Stimulated activated naive CD8-positive, alpha-beta T cell treated with anti-CD3 and anti-CD28 coated beads, Interleukin-15, Interleukin-2, amounts not matched to agents 100 ng/mL and 50 ng/mL, for 24 hours (primary cell): ENCODE measurements at regions not wholly inside any gene's neighbourhood (a gene's known extent, or its start where the extent isn't known, plus 50 kb on each side); places are given as distances from the start of the nearest gene placed in this dataset.

Source experiments
- H3K27ac Mint-ChIP-seq: one replicate; pipeline ENCODE4 v1.8.0; 2021; ENCODE audit warnings: mild to moderate bottlenecking, mixed read lengths
- H3K27me3 Mint-ChIP-seq: one replicate; pipeline ENCODE4 v1.8.0; 2021; ENCODE audit warnings: mixed read lengths
- H3K36me3 Mint-ChIP-seq: one replicate; pipeline ENCODE4 v1.8.0; 2021; ENCODE audit warnings: low read depth, mixed read lengths
- H3K4me1 Mint-ChIP-seq: one replicate; pipeline ENCODE4 v1.8.0; 2021; ENCODE audit warnings: low read depth, mixed read lengths
- H3K4me3 Mint-ChIP-seq: one replicate; pipeline ENCODE4 v1.8.0; 2021; ENCODE audit warnings: mild to moderate bottlenecking, mixed read lengths
- H3K9me3 Mint-ChIP-seq: one replicate; pipeline ENCODE4 v1.8.0; 2021; ENCODE audit warnings: mixed read lengths

- H3K27me3 Mint-ChIP-seq: no peaks in the 10 kb centered on the region
- H3K36me3 Mint-ChIP-seq: no peaks in the 10 kb centered on the region
- no peak overlapping the region for H3K4me3 Mint-ChIP-seq
- no peak overlapping the region for H3K27ac Mint-ChIP-seq
- no peaks in the 10 kb centered on the region for H3K4me1 Mint-ChIP-seq
- no peaks in the 10 kb centered on the region for H3K9me3 Mint-ChIP-seq
Observed at GRCh38 chr12:88805692-88806091, 225.4 kb upstream of the KITLG start.

GRCh38 chr12:88805286-88805685, 225.0 kb upstream of the KITLG start:
- no peak overlapping the region for H3K4me3 Mint-ChIP-seq
- H3K9me3 Mint-ChIP-seq: no peaks in the 10 kb centered on the region
- H3K27ac Mint-ChIP-seq: no peak overlapping the region
- H3K36me3 Mint-ChIP-seq: no peaks in the 10 kb centered on the region
- H3K4me1 Mint-ChIP-seq: no peaks in the 10 kb centered on the region
- no peaks in the 10 kb centered on the region for H3K27me3 Mint-ChIP-seq

- H3K4me3 Mint-ChIP-seq: no peak overlapping the region
- H3K27ac Mint-ChIP-seq: no peak overlapping the region
- no peaks in the 10 kb centered on the region for H3K36me3 Mint-ChIP-seq
- H3K9me3 Mint-ChIP-seq: no peaks in the 10 kb centered on the region
- no peaks in the 10 kb centered on the region for H3K27me3 Mint-ChIP-seq
- H3K4me1 Mint-ChIP-seq: no peaks in the 10 kb centered on the region
Observed at GRCh38 chr12:88802096-88802706, 221.9 kb upstream of the KITLG start.

GRCh38 chr12:88801227-88802095, 221.2 kb upstream of the KITLG start:
- no peaks in the 10 kb centered on the region for H3K9me3 Mint-ChIP-seq
- H3K4me3 Mint-ChIP-seq: no peak overlapping the region
- H3K27me3 Mint-ChIP-seq: no peaks in the 10 kb centered on the region
- no peaks in the 10 kb centered on the region for H3K4me1 Mint-ChIP-seq
- H3K27ac Mint-ChIP-seq: no peak overlapping the region
- H3K36me3 Mint-ChIP-seq: no peaks in the 10 kb centered on the region

GRCh38 chr12:88793096-88793495, 212.8 kb upstream of the KITLG start:
- Mint-ChIP-seq H3K27ac (no peak overlapping the region), H3K4me1 (no peaks in the 10 kb centered on the region), H3K36me3 (no peaks in the 10 kb centered on the region), H3K9me3 (peaks cover 20% of the 10 kb centered on the region), H3K27me3 (no peaks in the 10 kb centered on the region), H3K4me3 (no peak overlapping the region)

- Mint-ChIP-seq H3K36me3 (no peaks in the 10 kb centered on the region), H3K27ac (no peak overlapping the region), H3K4me3 (no peak overlapping the region)
Observed at GRCh38 chr12:88790231-88790630, 210.0 kb upstream of the KITLG start.

GRCh38 chr12:88784166-88784565, 203.9 kb upstream of the KITLG start:
- no peak overlapping the region for H3K27ac Mint-ChIP-seq
- H3K36me3 Mint-ChIP-seq: no peaks in the 10 kb centered on the region
- H3K4me3 Mint-ChIP-seq: no peak overlapping the region
- H3K9me3 Mint-ChIP-seq: peaks cover 3% of the 10 kb centered on the region
- no peaks in the 10 kb centered on the region for H3K4me1 Mint-ChIP-seq
- H3K27me3 Mint-ChIP-seq: no peaks in the 10 kb centered on the region

More at GRCh38 chr12:88790231-88790630, 210.0 kb upstream of the KITLG start:
- no peaks in the 10 kb centered on the region for H3K4me1 Mint-ChIP-seq
- H3K9me3 Mint-ChIP-seq: peaks cover 20% of the 10 kb centered on the region
- no peaks in the 10 kb centered on the region for H3K27me3 Mint-ChIP-seq

GRCh38 chr12:88782351-88782750, 202.1 kb upstream of the KITLG start:
- no peaks in the 10 kb centered on the region for H3K27me3 Mint-ChIP-seq
- no peaks in the 10 kb centered on the region for H3K4me1 Mint-ChIP-seq
- H3K27ac Mint-ChIP-seq: no peak overlapping the region
- no peaks in the 10 kb centered on the region for H3K9me3 Mint-ChIP-seq
- no peak overlapping the region for H3K4me3 Mint-ChIP-seq
- no peaks in the 10 kb centered on the region for H3K36me3 Mint-ChIP-seq

- Mint-ChIP-seq H3K27ac (no peak overlapping the region), H3K27me3 (no peaks in the 10 kb centered on the region), H3K9me3 (no peaks in the 10 kb centered on the region), H3K36me3 (no peaks in the 10 kb centered on the region), H3K4me3 (no peak overlapping the region), H3K4me1 (no peaks in the 10 kb centered on the region)
Observed at GRCh38 chr12:88781909-88782308, 201.6 kb upstream of the KITLG start.

- Mint-ChIP-seq H3K4me3 (no peak overlapping the region), H3K27me3 (no peaks in the 10 kb centered on the region), H3K36me3 (no peaks in the 10 kb centered on the region), H3K27ac (no peak overlapping the region), H3K4me1 (no peaks in the 10 kb centered on the region), H3K9me3 (no peaks in the 10 kb centered on the region)
Observed at GRCh38 chr12:88778064-88778463, 197.8 kb upstream of the KITLG start.

GRCh38 chr12:88775742-88776151, 195.5 kb upstream of the KITLG start:
- no peaks in the 10 kb centered on the region for H3K4me1 Mint-ChIP-seq
- no peaks in the 10 kb centered on the region for H3K9me3 Mint-ChIP-seq
- no peaks in the 10 kb centered on the region for H3K36me3 Mint-ChIP-seq
- H3K27ac Mint-ChIP-seq: no peak overlapping the region
- no peak overlapping the region for H3K4me3 Mint-ChIP-seq
- no peaks in the 10 kb centered on the region for H3K27me3 Mint-ChIP-seq

GRCh38 chr12:88767699-88768098, 187.4 kb upstream of the KITLG start:
- Mint-ChIP-seq H3K9me3 (no peaks in the 10 kb centered on the region), H3K4me3 (no peak overlapping the region), H3K27me3 (no peaks in the 10 kb centered on the region), H3K4me1 (no peaks in the 10 kb centered on the region), H3K36me3 (no peaks in the 10 kb centered on the region), H3K27ac (no peak overlapping the region)

- no peaks in the 10 kb centered on the region for H3K36me3 Mint-ChIP-seq
- H3K27ac Mint-ChIP-seq: no peak overlapping the region
- no peak overlapping the region for H3K4me3 Mint-ChIP-seq
- H3K27me3 Mint-ChIP-seq: no peaks in the 10 kb centered on the region
- H3K4me1 Mint-ChIP-seq: no peaks in the 10 kb centered on the region
- H3K9me3 Mint-ChIP-seq: no peaks in the 10 kb centered on the region
Observed at GRCh38 chr12:88764781-88765480, 184.7 kb upstream of the KITLG start.

GRCh38 chr12:88763536-88764100, 183.3 kb upstream of the KITLG start:
- Mint-ChIP-seq H3K4me3 (no peak overlapping the region), H3K27me3 (no peaks in the 10 kb centered on the region)

GRCh38 chr12:88758176-88758575, 177.9 kb upstream of the KITLG start:
- H3K36me3 Mint-ChIP-seq: no peaks in the 10 kb centered on the region

More at GRCh38 chr12:88763536-88764100, 183.3 kb upstream of the KITLG start:
- Mint-ChIP-seq H3K27ac (no peak overlapping the region), H3K4me1 (no peaks in the 10 kb centered on the region), H3K9me3 (no peaks in the 10 kb centered on the region), H3K36me3 (no peaks in the 10 kb centered on the region)

More at GRCh38 chr12:88758176-88758575, 177.9 kb upstream of the KITLG start:
- H3K4me3 Mint-ChIP-seq: no peak overlapping the region
- no peaks in the 10 kb centered on the region for H3K4me1 Mint-ChIP-seq
- no peak overlapping the region for H3K27ac Mint-ChIP-seq
- no peaks in the 10 kb centered on the region for H3K27me3 Mint-ChIP-seq
- H3K9me3 Mint-ChIP-seq: no peaks in the 10 kb centered on the region
